ENCODE measurements at regions not wholly inside any gene's neighbourhood (a gene's known extent, or its start where the extent isn't known, plus 50 kb on each side); places are given as distances from the start of the nearest gene placed in this dataset.

DNA sequence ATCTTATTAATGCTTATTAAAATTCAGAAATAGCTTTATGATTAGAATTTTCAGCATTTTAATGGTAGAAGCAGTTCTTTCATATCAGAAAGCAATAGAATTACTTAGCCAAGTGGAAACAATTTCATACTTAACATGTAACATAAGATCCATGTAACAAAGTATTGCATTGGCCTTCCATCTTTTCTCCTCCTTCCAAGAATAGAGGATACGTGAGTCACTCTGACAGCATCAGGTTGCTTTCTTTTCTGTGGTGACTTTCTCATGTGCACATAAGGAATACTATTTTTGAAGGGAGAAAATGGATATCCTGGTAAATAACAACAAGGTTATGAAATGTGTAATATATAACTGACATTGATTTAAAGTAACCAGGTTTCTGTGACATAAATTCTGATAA is 272.2 kb downstream of the ANXA1 start:
- H3K4me1 ChIP-seq (ENCODE audit: insufficient read depth, low read length, severe bottlenecking) = no peaks in the 10 kb centered on the region
- no peaks in the 10 kb centered on the region for H3F3A ChIP-seq (ENCODE audit: insufficient read depth, low read length)
- TF ChIP-seq EZH2 (IDR thresholded peaks at IDR 0.05; ENCODE audit: borderline replicate concordance, low read length) = no peak
- TF ChIP-seq, protein P1, sequence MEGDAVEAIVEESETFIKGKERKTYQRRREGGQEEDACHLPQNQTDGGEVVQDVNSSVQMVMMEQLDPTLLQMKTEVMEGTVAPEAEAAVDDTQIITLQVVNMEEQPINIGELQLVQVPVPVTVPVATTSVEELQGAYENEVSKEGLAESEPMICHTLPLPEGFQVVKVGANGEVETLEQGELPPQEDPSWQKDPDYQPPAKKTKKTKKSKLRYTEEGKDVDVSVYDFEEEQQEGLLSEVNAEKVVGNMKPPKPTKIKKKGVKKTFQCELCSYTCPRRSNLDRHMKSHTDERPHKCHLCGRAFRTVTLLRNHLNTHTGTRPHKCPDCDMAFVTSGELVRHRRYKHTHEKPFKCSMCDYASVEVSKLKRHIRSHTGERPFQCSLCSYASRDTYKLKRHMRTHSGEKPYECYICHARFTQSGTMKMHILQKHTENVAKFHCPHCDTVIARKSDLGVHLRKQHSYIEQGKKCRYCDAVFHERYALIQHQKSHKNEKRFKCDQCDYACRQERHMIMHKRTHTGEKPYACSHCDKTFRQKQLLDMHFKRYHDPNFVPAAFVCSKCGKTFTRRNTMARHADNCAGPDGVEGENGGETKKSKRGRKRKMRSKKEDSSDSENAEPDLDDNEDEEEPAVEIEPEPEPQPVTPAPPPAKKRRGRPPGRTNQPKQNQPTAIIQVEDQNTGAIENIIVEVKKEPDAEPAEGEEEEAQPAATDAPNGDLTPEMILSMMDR (IDR thresholded peaks at IDR 0.05; ENCODE audit: low read length) = no peak
- no peak overlapping the region for H2AFZ ChIP-seq (ENCODE audit: low read length)
- no peaks in the 10 kb centered on the region for H3K79me2 ChIP-seq (ENCODE audit: insufficient read depth, low read length)
- no peak overlapping the region for H3K27ac ChIP-seq (ENCODE audit: low read depth, low read length, poor library complexity, severe bottlenecking)
- no peaks in the 10 kb centered on the region for H3K36me3 ChIP-seq (ENCODE audit: insufficient read depth, low read length)
- H3K27me3 ChIP-seq (ENCODE audit: insufficient read depth, low read length) = no peaks in the 10 kb centered on the region
- no peak overlapping the region for H3K9ac ChIP-seq (ENCODE audit: low read length)
- no peaks in the 10 kb centered on the region for H3K9me3 ChIP-seq (ENCODE audit: low read length)
- H4K20me1 ChIP-seq (ENCODE audit: insufficient read depth, low read length) = no peaks in the 10 kb centered on the region
- H3K4me2 ChIP-seq (ENCODE audit: low read length) = no peak overlapping the region
- no peaks in the 10 kb centered on the region for H3K9me2 ChIP-seq (ENCODE audit: low read depth, low read length)
- no peak overlapping the region for H3K4me3 ChIP-seq (ENCODE audit: low read depth, low read length, poor library complexity, severe bottlenecking)

DNA sequence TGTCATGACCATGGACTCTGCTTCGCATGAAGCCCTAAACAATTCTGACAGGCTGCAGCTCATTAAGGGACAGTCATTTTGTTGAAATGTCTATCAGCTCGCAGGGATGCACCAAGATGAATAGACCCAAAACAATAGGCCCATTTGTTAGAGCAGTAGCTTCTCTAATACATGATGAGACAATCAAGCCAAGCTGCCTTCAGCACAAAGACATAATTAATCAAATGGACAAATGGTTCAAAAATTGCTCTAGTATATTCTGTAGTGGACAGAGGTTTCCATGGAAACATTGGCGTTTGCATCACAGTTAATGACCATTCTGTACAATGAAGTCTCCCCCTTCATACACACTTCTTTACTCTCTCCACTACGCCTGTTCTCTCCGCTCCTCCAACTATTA is 274.6 kb downstream of the ANXA1 start:
- Histone ChIP-seq H2AFZ (ENCODE audit: low read length) (no peak overlapping the region), H3K36me3 (ENCODE audit: insufficient read depth, low read length) (no peaks in the 10 kb centered on the region), H3K4me1 (ENCODE audit: insufficient read depth, low read length, severe bottlenecking) (no peaks in the 10 kb centered on the region), H4K20me1 (ENCODE audit: insufficient read depth, low read length) (no peaks in the 10 kb centered on the region), H3K27ac (ENCODE audit: low read depth, low read length, poor library complexity, severe bottlenecking) (no peak overlapping the region), H3K9me3 (ENCODE audit: low read length) (no peaks in the 10 kb centered on the region), H3K27me3 (ENCODE audit: insufficient read depth, low read length) (no peaks in the 10 kb centered on the region), H3K79me2 (ENCODE audit: insufficient read depth, low read length) (no peaks in the 10 kb centered on the region), H3K9me2 (ENCODE audit: low read depth, low read length) (no peaks in the 10 kb centered on the region), H3K4me3 (ENCODE audit: low read depth, low read length, poor library complexity, severe bottlenecking) (no peak overlapping the region), H3F3A (ENCODE audit: insufficient read depth, low read length) (no peaks in the 10 kb centered on the region), H3K4me2 (ENCODE audit: low read length) (no peak overlapping the region), H3K9ac (ENCODE audit: low read length) (no peak overlapping the region)
- TF ChIP-seq EZH2 (IDR thresholded peaks at IDR 0.05; ENCODE audit: borderline replicate concordance, low read length) = no peak
- TF ChIP-seq, protein P1 (IDR thresholded peaks at IDR 0.05; ENCODE audit: low read length) = no peak

DNA sequence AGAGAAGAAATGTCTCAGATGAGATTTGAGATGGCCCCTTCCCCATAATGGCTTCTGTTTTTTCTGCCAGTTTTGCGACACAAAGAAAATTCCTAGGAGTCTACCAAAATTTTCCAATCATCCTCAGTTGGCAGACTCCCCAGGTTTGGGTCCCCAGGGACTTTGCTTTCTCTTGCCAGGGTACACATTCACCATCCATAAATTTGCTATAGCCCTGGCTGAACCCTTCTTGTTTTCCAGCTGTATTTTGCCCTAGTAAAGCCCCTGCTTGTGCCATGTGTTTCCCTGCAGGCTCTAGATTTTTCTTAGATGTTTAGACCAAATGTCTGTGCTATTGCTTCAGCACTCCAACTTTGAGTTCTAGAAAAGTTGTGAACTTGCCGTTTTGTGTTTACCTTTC is 283.2 kb downstream of the ANXA1 start:
- Histone ChIP-seq H3K9me2 (ENCODE audit: low read depth, low read length) (no peaks in the 10 kb centered on the region), H4K20me1 (ENCODE audit: insufficient read depth, low read length) (no peaks in the 10 kb centered on the region), H3K4me2 (ENCODE audit: low read length) (no peak overlapping the region), H3K9ac (ENCODE audit: low read length) (no peak overlapping the region), H3K4me1 (ENCODE audit: insufficient read depth, low read length, severe bottlenecking) (no peaks in the 10 kb centered on the region), H3K27me3 (ENCODE audit: insufficient read depth, low read length) (no peaks in the 10 kb centered on the region), H3K27ac (ENCODE audit: low read depth, low read length, poor library complexity, severe bottlenecking) (no peak overlapping the region), H3K9me3 (ENCODE audit: low read length) (no peaks in the 10 kb centered on the region), H3K79me2 (ENCODE audit: insufficient read depth, low read length) (no peaks in the 10 kb centered on the region), H3F3A (ENCODE audit: insufficient read depth, low read length) (no peaks in the 10 kb centered on the region), H3K4me3 (ENCODE audit: low read depth, low read length, poor library complexity, severe bottlenecking) (no peak overlapping the region), H3K36me3 (ENCODE audit: insufficient read depth, low read length) (no peaks in the 10 kb centered on the region), H2AFZ (ENCODE audit: low read length) (no peak overlapping the region)
- no peak for TF ChIP-seq EZH2 (IDR thresholded peaks at IDR 0.05; ENCODE audit: borderline replicate concordance, low read length)
- TF ChIP-seq, protein P1 (IDR thresholded peaks at IDR 0.05; ENCODE audit: low read length) = no peak
